NCI-H82 treated with DMSO at 0.1 percent for 48 hours (cell line): ENCODE measurements at regions not wholly inside any gene's neighbourhood (a gene's known extent, or its start where the extent isn't known, plus 50 kb on each side); places are given as distances from the start of the nearest gene placed in this dataset.

ENCODE experiments used
- DNase-seq: peaks from one replicate; lab custom pipeline; 2025; ENCODE audit not compliant: unreplicated experiment; lab: John Stamatoyannopoulos, UW

DNA sequence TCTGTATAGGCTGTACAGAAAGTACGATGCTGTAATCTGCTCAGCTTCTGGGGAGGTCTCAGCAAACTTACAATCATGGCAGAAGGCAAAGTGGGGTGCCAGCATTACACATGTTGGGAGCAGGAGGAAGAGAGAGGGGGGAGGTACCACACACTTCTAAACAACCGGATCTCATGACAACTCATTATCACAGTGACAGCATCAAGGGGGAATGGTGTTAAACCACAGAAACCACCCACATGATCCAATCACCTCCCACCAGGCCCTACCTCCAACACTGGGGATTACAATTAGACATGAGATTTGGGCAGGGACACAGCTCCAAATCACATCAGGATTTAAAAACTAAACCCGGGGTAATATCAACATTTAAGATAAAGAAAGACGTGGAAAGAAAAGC lies 468.8 kb upstream of the AUTS2 start:
- DNase-seq, result no peak

DNA sequence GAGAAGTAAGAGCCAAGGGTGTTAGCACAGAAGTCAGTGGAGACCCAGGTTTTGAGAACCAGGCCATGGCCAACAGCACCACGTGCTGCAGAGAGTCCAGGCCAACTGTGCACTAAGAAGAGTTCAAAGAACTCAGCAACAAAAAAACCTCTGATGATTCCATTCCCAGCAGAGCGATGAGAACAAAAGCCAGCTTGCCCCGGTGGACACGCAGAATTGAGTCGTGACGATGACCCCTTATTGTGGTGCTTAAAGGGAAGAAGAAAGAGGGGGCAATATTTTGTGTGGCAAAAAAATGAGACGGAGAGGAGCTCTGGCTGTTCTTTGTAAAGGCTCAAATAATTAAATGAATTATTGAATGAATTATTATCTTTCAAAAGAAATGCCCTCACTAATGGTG lies 468.3 kb upstream of the AUTS2 start:
- DNase-seq, result no peak

DNA sequence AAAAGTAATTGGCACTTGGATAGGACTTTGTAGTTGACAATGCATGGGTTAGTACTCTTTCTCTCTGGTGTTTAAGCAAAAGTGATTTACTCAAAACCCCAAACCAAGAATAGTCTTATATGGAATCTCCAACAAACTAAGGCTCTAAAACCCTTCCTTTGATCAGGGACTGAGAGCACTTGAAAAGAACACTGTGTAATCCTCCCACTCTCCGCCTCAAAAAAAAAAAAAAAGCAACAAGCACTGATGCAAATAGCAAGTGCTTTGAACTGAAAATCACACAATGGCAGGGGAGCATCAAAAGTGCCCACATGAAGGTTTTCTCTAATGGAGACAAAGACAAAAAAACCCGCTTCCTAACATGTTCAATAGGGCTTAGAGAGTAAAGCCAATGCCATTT lies 467.9 kb upstream of the AUTS2 start:
- DNase-seq, result no peak

- no peak for DNase-seq
These were observed 464.0 kb upstream of the AUTS2 start for GRCh38 chr7:69134316-69134715.

GRCh38 chr7:69147631-69148030 lies 450.6 kb upstream of the AUTS2 start:
- DNase-seq, result no peak

DNA sequence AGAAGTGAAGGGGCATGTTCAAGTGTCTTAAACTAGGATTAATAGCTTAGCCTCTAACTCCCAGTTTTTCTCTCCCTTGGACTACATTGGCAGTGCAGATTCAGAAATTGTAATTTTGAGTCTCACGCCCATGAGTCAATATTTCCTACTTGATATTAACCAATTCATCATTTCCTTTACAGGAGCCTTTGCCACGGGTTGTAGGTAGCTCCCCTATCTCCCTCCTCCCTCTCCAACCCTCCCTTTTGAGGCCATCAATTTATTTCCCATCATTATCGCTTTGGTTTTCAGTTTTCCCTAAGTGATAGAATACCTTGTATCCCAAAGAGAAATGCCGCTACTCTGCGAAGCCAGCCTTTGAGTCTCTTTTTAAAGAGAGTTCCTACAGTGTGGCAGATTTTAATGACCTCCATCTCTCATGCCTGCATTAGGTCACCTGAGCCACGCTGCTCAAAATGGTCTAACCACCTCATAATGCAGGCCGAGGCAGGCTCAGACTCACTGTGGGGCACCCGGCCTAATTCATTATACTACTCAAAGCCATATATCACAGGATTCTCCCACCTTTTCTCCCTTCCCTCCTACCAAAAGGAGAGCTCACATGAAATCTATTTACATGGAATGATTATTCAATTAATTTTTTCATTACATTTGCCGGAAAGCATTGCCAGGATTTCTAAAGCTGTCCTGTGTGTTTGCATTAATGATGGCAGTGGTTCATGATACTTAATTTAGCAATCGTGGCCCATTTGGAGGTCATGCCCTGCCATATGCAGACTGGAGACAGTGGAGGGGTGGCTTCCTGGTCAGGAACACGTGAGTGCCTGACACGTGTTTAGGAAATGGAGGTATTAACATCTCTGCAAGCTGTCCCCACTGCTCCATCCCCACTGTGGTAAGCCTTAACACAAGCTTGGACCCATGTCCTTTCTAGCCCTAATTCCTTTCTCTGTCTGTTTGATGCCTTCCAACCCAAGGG lies 448.2 kb upstream of the AUTS2 start:
- DNase-seq, result no peak

DNA sequence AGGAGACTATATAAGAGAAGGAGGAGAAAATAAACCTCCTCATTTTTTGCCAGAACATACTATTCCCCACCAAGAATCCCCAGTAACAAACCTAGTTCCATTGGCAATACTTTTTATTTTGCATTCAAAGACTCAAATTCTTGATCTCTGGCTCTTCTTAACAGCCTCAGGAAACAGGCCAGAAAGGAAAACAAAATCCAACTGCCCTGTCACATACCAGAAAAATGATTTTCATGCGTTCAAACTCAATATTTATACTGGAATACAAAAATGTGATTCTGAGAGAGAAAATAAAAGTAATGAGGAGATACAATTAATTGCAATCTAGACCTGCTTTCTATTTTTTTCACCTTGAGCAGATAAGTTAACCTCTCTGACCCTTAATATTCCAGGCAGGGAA lies 435.9 kb upstream of the AUTS2 start:
- DNase-seq, result no peak

DNA sequence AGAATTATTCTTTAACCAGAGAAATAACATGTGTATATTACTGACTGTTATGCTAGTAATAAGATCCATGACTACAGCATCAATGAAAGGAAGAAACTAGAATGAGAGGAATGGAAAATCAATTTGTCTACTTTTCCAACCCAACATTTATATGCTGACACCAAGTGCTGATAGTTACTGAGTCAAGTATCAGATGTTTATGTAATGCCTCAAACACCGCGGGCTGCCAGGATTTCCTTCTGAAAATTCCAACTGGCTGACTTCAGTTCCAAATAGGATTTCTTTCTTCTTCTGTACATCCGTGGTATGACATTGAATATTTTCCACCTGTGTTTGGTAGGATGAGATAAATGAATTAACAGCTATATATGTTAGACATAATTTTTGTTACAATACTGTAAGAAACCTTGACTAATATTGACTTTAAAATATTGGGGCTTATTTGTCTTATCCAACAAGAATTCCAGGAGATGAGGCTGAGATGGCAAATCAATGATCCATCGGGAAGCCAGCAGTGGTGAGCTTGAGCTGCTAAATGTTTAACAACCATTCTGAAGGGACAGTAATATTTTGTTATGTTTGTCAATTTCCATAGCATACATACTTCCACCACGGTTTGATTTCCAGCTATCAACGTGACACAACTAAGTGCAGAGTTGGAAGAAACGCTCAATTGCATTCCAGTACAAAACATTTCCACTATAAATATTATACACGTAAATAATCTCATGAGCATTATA lies 435.2 kb upstream of the AUTS2 start:
- DNase-seq, result no peak

GRCh38 chr7:69166979-69167516 lies 431.2 kb upstream of the AUTS2 start:
- DNase-seq, result no peak

DNA sequence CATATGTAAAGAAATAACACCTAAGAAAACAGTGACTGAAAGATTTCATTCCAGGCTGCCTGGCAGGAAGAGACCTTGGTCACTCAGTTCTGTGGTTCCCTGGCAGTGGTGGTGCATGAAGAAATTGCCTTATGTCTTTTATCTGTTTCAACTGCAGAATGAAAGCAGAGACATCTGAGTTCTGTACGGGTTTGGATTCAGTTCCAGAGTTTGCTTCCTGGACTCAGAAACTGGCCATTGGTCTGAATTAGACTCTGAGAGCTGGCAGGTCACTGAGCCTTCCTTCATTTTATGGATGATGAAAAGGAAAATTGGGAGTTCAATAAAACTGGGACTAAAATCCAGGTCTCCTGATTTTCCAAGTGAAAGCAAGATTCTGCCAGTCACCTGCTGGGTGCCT lies 428.9 kb upstream of the AUTS2 start:
- DNase-seq, result no peak

GRCh38 chr7:69172357-69173077 lies 425.8 kb upstream of the AUTS2 start:
- no peak for DNase-seq

GRCh38 chr7:69173341-69173740 lies 424.9 kb upstream of the AUTS2 start:
- DNase-seq, result no peak

DNA sequence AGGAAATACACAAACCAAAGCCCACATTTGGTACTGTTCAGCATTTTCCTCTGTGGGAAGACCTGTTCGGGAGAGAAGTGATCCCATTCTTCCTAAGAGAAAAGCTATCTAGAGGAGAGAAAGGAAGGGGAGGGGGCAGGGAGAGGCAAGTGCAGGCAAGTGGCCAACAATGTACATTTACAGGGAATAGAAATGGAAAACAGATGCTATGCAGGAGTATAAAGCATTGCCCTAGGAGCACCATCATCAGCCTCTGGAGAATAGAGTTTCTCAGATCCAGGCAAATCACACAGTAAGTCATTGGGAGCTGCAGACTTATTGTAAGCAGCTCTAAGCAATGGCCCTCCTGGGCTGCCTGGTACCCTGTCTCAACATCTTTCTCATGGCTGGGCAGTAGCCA lies 424.4 kb upstream of the AUTS2 start:
- no peak for DNase-seq

DNA sequence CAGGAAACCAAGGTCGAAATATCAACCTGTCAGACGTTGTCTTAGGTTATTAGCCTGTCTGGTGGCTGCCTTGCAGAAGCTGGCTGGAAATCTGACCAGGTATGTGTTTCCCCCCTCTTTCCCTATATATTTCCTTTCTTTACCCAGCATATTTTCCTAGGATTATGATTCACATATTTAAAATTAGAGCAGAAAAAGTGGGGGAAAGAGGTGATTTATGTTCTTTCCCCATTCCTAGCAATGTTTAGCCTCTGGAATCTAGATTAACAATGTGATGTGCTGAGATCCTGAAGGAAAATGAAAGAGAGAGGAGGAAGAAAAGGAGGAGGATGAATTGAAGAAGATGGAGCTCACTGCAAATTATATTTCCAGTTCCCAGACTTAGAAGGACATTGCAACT lies 421.4 kb upstream of the AUTS2 start:
- no peak for DNase-seq

DNA sequence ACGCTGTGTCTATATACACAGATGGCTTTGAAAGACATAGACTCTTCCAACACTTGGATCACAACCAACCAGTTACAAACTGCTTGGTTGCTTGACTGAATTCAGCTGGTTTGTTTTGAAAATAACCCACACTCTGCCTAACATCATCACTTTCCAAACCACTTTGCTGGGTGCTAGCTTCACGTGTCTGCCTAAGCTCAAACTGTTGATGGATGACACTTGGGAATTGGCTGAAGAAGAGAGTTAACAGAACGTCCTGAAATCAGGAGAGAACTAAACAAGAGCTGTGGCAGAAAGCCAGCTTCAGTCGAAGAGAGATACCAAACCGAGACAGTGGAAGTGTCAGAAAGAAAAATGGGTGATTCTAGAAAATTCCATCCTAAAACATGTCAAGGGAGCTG lies 420.8 kb upstream of the AUTS2 start:
- DNase-seq, result no peak

DNA sequence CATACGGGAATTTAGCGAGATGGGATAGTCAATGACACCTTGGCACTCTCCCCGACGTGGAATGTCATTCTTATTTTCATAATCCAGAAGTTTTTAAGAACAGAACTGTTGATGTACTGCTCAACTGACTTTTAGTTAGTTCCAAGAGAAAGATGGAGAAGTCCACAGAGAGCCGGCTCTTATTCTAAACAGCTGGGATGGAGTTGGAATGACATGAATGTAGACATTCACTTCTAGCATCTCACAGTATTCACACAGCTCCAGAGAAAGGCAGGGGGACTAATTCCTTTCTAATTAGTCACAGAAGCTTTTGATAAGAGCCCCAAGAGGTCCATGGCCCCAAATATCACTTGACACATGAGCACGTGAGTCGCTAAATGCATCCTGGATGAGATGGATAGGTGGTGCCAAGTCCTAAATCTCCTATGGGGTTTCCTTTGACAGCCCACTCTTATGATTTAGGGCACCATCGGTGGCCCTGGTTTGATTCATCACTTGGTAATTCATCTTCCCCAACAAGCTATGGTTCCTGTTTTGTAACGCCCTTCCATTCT lies 420.3 kb upstream of the AUTS2 start:
- no peak for DNase-seq

GRCh38 chr7:69180662-69181061 lies 417.6 kb upstream of the AUTS2 start:
- no peak for DNase-seq

GRCh38 chr7:69182596-69183467 lies 415.4 kb upstream of the AUTS2 start:
- DNase-seq, result no peak

- DNase-seq, result no peak
These were observed 413.9 kb upstream of the AUTS2 start for GRCh38 chr7:69184339-69184738.

DNA sequence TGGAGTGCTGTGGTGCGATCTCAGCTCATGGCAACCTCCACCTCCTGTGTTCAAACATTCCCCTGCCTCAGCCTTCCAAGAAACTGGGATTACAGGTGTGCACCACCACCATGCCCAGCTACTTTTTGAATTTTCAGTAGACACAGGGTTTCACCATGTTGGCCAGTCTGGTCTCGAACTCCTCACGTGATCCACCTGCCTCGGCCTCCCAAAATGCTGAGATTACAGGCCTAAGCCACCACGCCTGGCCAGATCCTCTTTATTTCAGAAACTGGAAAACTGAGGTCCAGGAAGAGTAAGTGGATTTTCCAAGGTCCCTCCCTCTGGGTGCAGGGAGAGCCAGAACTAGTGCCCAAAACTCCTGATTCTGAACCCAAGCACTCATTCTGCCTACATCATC lies 413.1 kb upstream of the AUTS2 start:
- DNase-seq, result no peak
